WTC11 (cell line): ENCODE measurements at regions not wholly inside any gene's neighbourhood (a gene's known extent, or its start where the extent isn't known, plus 50 kb on each side); places are given as distances from the start of the nearest gene placed in this dataset.

ENCODE experiments used
- ATF1 ChIP-seq: sonication (generic); formaldehyde crosslinking; IDR thresholded peaks from 2 replicates; pipeline ENCODE4 v1.8.1; 2023; ENCODE audit warnings: mild to moderate bottlenecking, moderate library complexity, missing genetic modification reagents
- ATF3 ChIP-seq: sonication (generic); formaldehyde crosslinking; conservative IDR thresholded peaks from 2 replicates; pipeline ENCODE4 v1.8.1; 2022; ENCODE audit warnings: mild to moderate bottlenecking, missing genetic modification reagents
- CTCF ChIP-seq: fragments of 200-600 bp; IDR thresholded peaks from 2 replicates; pipeline ENCODE4 v1.8.0; 2022; ENCODE audit warnings: antibody characterized with exemption
- E2F4 ChIP-seq: sonication (generic); formaldehyde crosslinking; IDR thresholded peaks from 2 replicates; pipeline ENCODE4 v1.8.1; 2022; ENCODE audit warnings: low read depth, mild to moderate bottlenecking, moderate library complexity, missing genetic modification reagents, borderline replicate concordance
- ELF4 ChIP-seq: sonication (generic); formaldehyde crosslinking; IDR thresholded peaks from 2 replicates; pipeline ENCODE4 v1.8.1; 2022; ENCODE audit warnings: low read depth, mild to moderate bottlenecking, moderate library complexity, missing genetic modification reagents
- ESRRA ChIP-seq: sonication (generic); formaldehyde crosslinking; IDR thresholded peaks from 2 replicates; pipeline ENCODE4 v1.8.1; 2022; ENCODE audit warnings: mild to moderate bottlenecking, missing genetic modification reagents, borderline replicate concordance
- FOXK1 ChIP-seq: sonication (generic); formaldehyde crosslinking; IDR thresholded peaks from 2 replicates; pipeline ENCODE4 v1.8.0; 2022; ENCODE audit warnings: mild to moderate bottlenecking, moderate library complexity, missing genetic modification reagents
- NR2C2 ChIP-seq: sonication (generic); formaldehyde crosslinking; IDR thresholded peaks from 2 replicates; pipeline ENCODE4 v1.8.0; 2022; ENCODE audit warnings: mild to moderate bottlenecking, missing genetic modification reagents
- PRDM15 ChIP-seq: sonication (generic); formaldehyde crosslinking; IDR thresholded peaks from 2 replicates; pipeline ENCODE4 v1.8.0; 2022; ENCODE audit warnings: missing genetic modification reagents
- SOX15 ChIP-seq: fragments of 250-450 bp; sonication (Bioruptor Pico); IDR thresholded peaks from 2 replicates; pipeline ENCODE4 v1.9.0; 2021; ENCODE audit warnings: mild to moderate bottlenecking
- USF1 ChIP-seq: sonication (generic); formaldehyde crosslinking; IDR thresholded peaks from 2 replicates; pipeline ENCODE4 v1.8.0; 2022; ENCODE audit warnings: mild to moderate bottlenecking, missing genetic modification reagents
- ZNF263 ChIP-seq: sonication (generic); formaldehyde crosslinking; IDR thresholded peaks from 2 replicates; pipeline ENCODE4 v1.8.1; 2022; ENCODE audit warnings: low read depth, mild to moderate bottlenecking, moderate library complexity, missing genetic modification reagents
- ZNF512 ChIP-seq: sonication (generic); formaldehyde crosslinking; IDR thresholded peaks from 2 replicates; pipeline ENCODE4 v1.8.1; 2022; ENCODE audit warnings: missing genetic modification reagents, borderline replicate concordance

- no peak for TF ChIP-seq FOXK1
- no peak for TF ChIP-seq CTCF
- TF ChIP-seq ATF3 (CRISPR knock-in tag): no peak
- TF ChIP-seq NR2C2 (CRISPR knock-in tag): no peak
- TF ChIP-seq ESRRA (CRISPR knock-in tag): no peak
- TF ChIP-seq ZNF512 (CRISPR knock-in tag): no peak
- TF ChIP-seq ELF4 (CRISPR knock-in tag): no peak
- no peak for TF ChIP-seq E2F4 (CRISPR knock-in tag)
- TF ChIP-seq USF1 (CRISPR knock-in tag): no peak
- no peak for TF ChIP-seq SOX15 (CRISPR knock-in tag)
- TF ChIP-seq ZNF263 (CRISPR knock-in tag): no peak
- TF ChIP-seq PRDM15 (CRISPR knock-in tag): no peak
- no peak for TF ChIP-seq ATF1 (CRISPR knock-in tag)
Observed at GRCh38 chr5:9780501-9780900, 150.3 kb upstream of the TAS2R1 start.
